Neutrophil (primary cell): ENCODE measurements at regions not wholly inside any gene's neighbourhood (a gene's known extent, or its start where the extent isn't known, plus 50 kb on each side); places are given as distances from the start of the nearest gene placed in this dataset.

Experiments used
- H3K27ac ChIP-seq: fragments of 200-600 bp; sonication (generic); 2 replicates; pipeline ENCODE4 v1.5.1; 2016; ENCODE audit warnings: mild to moderate bottlenecking, moderate library complexity
- H3K27me3 ChIP-seq: fragments of 200-600 bp; sonication (generic); 2 replicates; pipeline ENCODE4 v1.6.0; 2016; ENCODE audit warnings: mild to moderate bottlenecking
- H3K36me3 ChIP-seq: fragments of 200-600 bp; sonication (generic); 2 replicates; pipeline ENCODE4 v1.5.1; 2017
- H3K4me1 ChIP-seq, 2 experiments: fragments of 200-600 bp in 1 of 2; sonication (generic) in 1 of 2; 1 replicate in 1 of 2; 2 replicates in 1 of 2; pipeline versions ENCODE4 v1.5.1 to v1.6.1; 2013 to 2016; ENCODE audit warnings: low read depth in 1 of 2, low read length in 1 of 2, mild to moderate bottlenecking in 1 of 2, moderate library complexity in 1 of 2; ENCODE audit not compliant: control insufficient read depth in 1 of 2, insufficient read depth in 1 of 2
- H3K4me3 ChIP-seq, 2 experiments: fragments of 200-600 bp in 1 of 2; sonication (generic) in 1 of 2; 1 replicate in 1 of 2; 2 replicates in 1 of 2; pipeline ENCODE4 v1.5.1; 2013 to 2016; ENCODE audit warnings: low read depth in 1 of 2, low read length in 1 of 2, mild to moderate bottlenecking in 1 of 2, moderate library complexity in 1 of 2
- H3K9me3 ChIP-seq: fragments of 200-600 bp; sonication (generic); 2 replicates; pipeline ENCODE4 v1.5.1; 2016
- CTCF ChIP-seq: fragments of 200-600 bp; sonication (generic); IDR thresholded peaks from 2 replicates; pipeline ENCODE4 v1.5.1; 2016; ENCODE audit warnings: antibody characterized with exemption

GRCh38 chr13:76609643-76610042 lies 276.6 kb downstream of the KCTD12 start:
- Histone ChIP-seq H3K27ac (no peak overlapping the region), H3K27me3 (no peaks in the 10 kb centered on the region), H3K4me3 (no peak overlapping the region), H3K9me3 (no peaks in the 10 kb centered on the region), H3K36me3 (no peaks in the 10 kb centered on the region), H3K4me1 (peaks cover under 1 to 1% of the 10 kb centered on the region in 2 experiments)
- no peak for TF ChIP-seq CTCF

GRCh38 chr13:76607866-76608265 lies 278.3 kb downstream of the KCTD12 start:
- no peaks in the 10 kb centered on the region for H3K36me3 ChIP-seq
- H3K4me3 ChIP-seq, result no peak overlapping the region
- H3K4me1 ChIP-seq, result peaks cover 5% of the 10 kb centered on the region in 2 experiments
- no peak overlapping the region for H3K27ac ChIP-seq
- H3K9me3 ChIP-seq, result no peaks in the 10 kb centered on the region
- TF ChIP-seq CTCF, result no peak
- H3K27me3 ChIP-seq, result no peaks in the 10 kb centered on the region

GRCh38 chr13:76600081-76600480 lies 286.1 kb downstream of the KCTD12 start:
- Histone ChIP-seq H3K27ac (no peak overlapping the region), H3K4me3 (no peak overlapping the region), H3K9me3 (no peaks in the 10 kb centered on the region), H3K4me1 (peaks cover 5% of the 10 kb centered on the region in 2 experiments), H3K27me3 (no peaks in the 10 kb centered on the region), H3K36me3 (no peaks in the 10 kb centered on the region)
- TF ChIP-seq CTCF, result no peak

GRCh38 chr13:76597868-76598267 lies 288.3 kb downstream of the KCTD12 start:
- Histone ChIP-seq H3K27ac (no peak overlapping the region), H3K36me3 (no peaks in the 10 kb centered on the region), H3K27me3 (no peaks in the 10 kb centered on the region), H3K4me3 (no peak overlapping the region), H3K9me3 (no peaks in the 10 kb centered on the region), H3K4me1 (no peaks in the 10 kb centered on the region)
- TF ChIP-seq CTCF, result no peak

- Histone ChIP-seq H3K4me1 (no peaks in the 10 kb centered on the region), H3K9me3 (no peaks in the 10 kb centered on the region), H3K4me3 (no peak overlapping the region), H3K27me3 (no peaks in the 10 kb centered on the region), H3K27ac (no peak overlapping the region), H3K36me3 (no peaks in the 10 kb centered on the region)
- no peak for TF ChIP-seq CTCF
Measured at GRCh38 chr13:76596216-76596615, 290.0 kb downstream of the KCTD12 start.

GRCh38 chr13:76594435-76594834 lies 291.8 kb downstream of the KCTD12 start:
- Histone ChIP-seq H3K36me3 (no peaks in the 10 kb centered on the region), H3K27me3 (no peaks in the 10 kb centered on the region), H3K4me1 (no peaks in the 10 kb centered on the region), H3K27ac (no peak overlapping the region), H3K9me3 (no peaks in the 10 kb centered on the region), H3K4me3 (no peak overlapping the region)
- no peak for TF ChIP-seq CTCF
